ENCODE measurements at regions not wholly inside any gene's neighbourhood (a gene's known extent, or its start where the extent isn't known, plus 50 kb on each side); places are given as distances from the start of the nearest gene placed in this dataset.

GRCh38 chrX:96410927-96411326 lies 273.7 kb upstream of the DIAPH2 start:
- no peaks in the 10 kb centered on the region for H3K4me1 ChIP-seq (ENCODE audit: control insufficient read depth, insufficient read depth, low read length)
- ATAC-seq, result no peak
- no peaks in the 10 kb centered on the region for H3K27me3 ChIP-seq (ENCODE audit: control insufficient read depth, insufficient read depth, low read length)
- intact Hi-C loops (cut with micrococcal nuclease), result no loop called here
- no peak for TF ChIP-seq CTCF (IDR thresholded peaks at IDR 0.05)
- H3K4me3 ChIP-seq (ENCODE audit: low read length), result no peak overlapping the region
- Mint-ChIP-seq H3K4me3 (no peak overlapping the region), H3K4me1 (no peaks in the 10 kb centered on the region), H3K27me3 (ENCODE audit: low read depth in 2 of 2) (no peaks in the 10 kb centered on the region), H3K27ac (no peak overlapping the region), H3K9me3 (peaks cover 0 to 2% of the 10 kb centered on the region in 2 donors), H3K36me3 (no peaks in the 10 kb centered on the region)
- H3K27ac ChIP-seq (ENCODE audit: low read length), result no peak overlapping the region
- DNase-seq, result no peak
- no peaks in the 10 kb centered on the region for H3K9me3 ChIP-seq (ENCODE audit: control insufficient read depth, insufficient read depth, low read length)
- 92% methylated on average over 2 of the region's 2 CpGs for WGBS (ENCODE audit: insufficient coverage)
- H3K36me3 ChIP-seq (ENCODE audit: control insufficient read depth, insufficient read depth, low read length), result no peaks in the 10 kb centered on the region

- no peak overlapping the region for H3K4me3 Mint-ChIP-seq
- no peaks in the 10 kb centered on the region for H3K36me3 Mint-ChIP-seq
- Histone ChIP-seq H3K27me3 (ENCODE audit: control insufficient read depth, insufficient read depth, low read length) (no peaks in the 10 kb centered on the region), H3K4me1 (ENCODE audit: control insufficient read depth, insufficient read depth, low read length) (no peaks in the 10 kb centered on the region), H3K9me3 (ENCODE audit: control insufficient read depth, insufficient read depth, low read length) (no peaks in the 10 kb centered on the region), H3K27ac (ENCODE audit: low read length) (no peak overlapping the region), H3K4me3 (ENCODE audit: low read length) (no peak overlapping the region), H3K36me3 (ENCODE audit: control insufficient read depth, insufficient read depth, low read length) (no peaks in the 10 kb centered on the region)
- H3K4me1 Mint-ChIP-seq, result no peaks in the 10 kb centered on the region
- TF ChIP-seq CTCF (IDR thresholded peaks at IDR 0.05), result no peak
- no peak overlapping the region for H3K27ac Mint-ChIP-seq
- no peak for DNase-seq
- intact Hi-C loops (cut with micrococcal nuclease), result no loop called here
- H3K27me3 Mint-ChIP-seq (ENCODE audit: low read depth in 2 of 2), result no peaks in the 10 kb centered on the region
- no peak for ATAC-seq
- H3K9me3 Mint-ChIP-seq, result no peaks in the 10 kb centered on the region
- WGBS (ENCODE audit: insufficient coverage), result 79% methylated on average over 2 of the region's 4 CpGs
Observed at GRCh38 chrX:96417695-96418094, 266.9 kb upstream of the DIAPH2 start.

- Histone ChIP-seq H3K9me3 (ENCODE audit: control insufficient read depth, insufficient read depth, low read length) (no peaks in the 10 kb centered on the region), H3K27me3 (ENCODE audit: control insufficient read depth, insufficient read depth, low read length) (no peaks in the 10 kb centered on the region), H3K27ac (ENCODE audit: low read length) (no peak overlapping the region), H3K4me1 (ENCODE audit: control insufficient read depth, insufficient read depth, low read length) (no peaks in the 10 kb centered on the region), H3K4me3 (ENCODE audit: low read length) (no peak overlapping the region), H3K36me3 (ENCODE audit: control insufficient read depth, insufficient read depth, low read length) (no peaks in the 10 kb centered on the region)
- H3K27ac Mint-ChIP-seq, result no peak overlapping the region
- no peak overlapping the region for H3K4me3 Mint-ChIP-seq
- no peaks in the 10 kb centered on the region for H3K36me3 Mint-ChIP-seq
- H3K4me1 Mint-ChIP-seq, result no peaks in the 10 kb centered on the region
- TF ChIP-seq CTCF (IDR thresholded peaks at IDR 0.05), result no peak
- WGBS (ENCODE audit: insufficient coverage), result no CpG with 5 or more reads among the region's 3 CpGs
- H3K27me3 Mint-ChIP-seq (ENCODE audit: low read depth in 2 of 2), result no peaks in the 10 kb centered on the region
- intact Hi-C loops (cut with micrococcal nuclease), result no loop called here
- DNase-seq (no peak), ATAC-seq (no peak)
- peaks cover 2 to 3% of the 10 kb centered on the region in 2 donors for H3K9me3 Mint-ChIP-seq
Observed at GRCh38 chrX:96424007-96424406, 260.6 kb upstream of the DIAPH2 start.

- Histone ChIP-seq H3K27ac (ENCODE audit: low read length) (no peak overlapping the region), H3K4me3 (ENCODE audit: low read length) (no peak overlapping the region), H3K36me3 (ENCODE audit: control insufficient read depth, insufficient read depth, low read length) (no peaks in the 10 kb centered on the region), H3K27me3 (ENCODE audit: control insufficient read depth, insufficient read depth, low read length) (no peaks in the 10 kb centered on the region), H3K9me3 (ENCODE audit: control insufficient read depth, insufficient read depth, low read length) (no peaks in the 10 kb centered on the region), H3K4me1 (ENCODE audit: control insufficient read depth, insufficient read depth, low read length) (no peaks in the 10 kb centered on the region)
- Mint-ChIP-seq H3K27me3 (ENCODE audit: low read depth in 2 of 2) (no peaks in the 10 kb centered on the region), H3K4me1 (no peaks in the 10 kb centered on the region), H3K9me3 (peaks cover 2 to 3% of the 10 kb centered on the region in 2 donors), H3K36me3 (no peaks in the 10 kb centered on the region), H3K4me3 (no peak overlapping the region), H3K27ac (no peak overlapping the region)
- intact Hi-C loops (cut with micrococcal nuclease), result no loop called here
- no peak for ATAC-seq
- no peak for TF ChIP-seq CTCF (IDR thresholded peaks at IDR 0.05)
- no peak for DNase-seq
Observed at GRCh38 chrX:96425200-96425599, 259.4 kb upstream of the DIAPH2 start.
